CD14-positive monocyte (primary cell): ENCODE measurements at regions not wholly inside any gene's neighbourhood (a gene's known extent, or its start where the extent isn't known, plus 50 kb on each side); places are given as distances from the start of the nearest gene placed in this dataset.

ENCODE experiments used
- DNase-seq, 3 donors: peaks; one replicate each; pipeline ENCODE4 v3.0.0-alpha.2; 2011 to 2022
- H2AFZ ChIP-seq: 2 replicates; pipeline ENCODE4 v1.6.0; 2012; ENCODE audit warnings: mild to moderate bottlenecking, low read depth, low read length, inconsistent platforms; ENCODE audit not compliant: insufficient read depth, poor library complexity, severe bottlenecking
- H3K27ac ChIP-seq, 2 donors: 1 replicate in 1 of 2; 2 replicates in 1 of 2; pipeline ENCODE4 v1.5.1; 2012 to 2013; ENCODE audit warnings: low read length in 2 of 2, control low read depth in 1 of 2, inconsistent platforms in 1 of 2, low read depth in 1 of 2, mild to moderate bottlenecking in 1 of 2
- H3K27me3 ChIP-seq, 2 donors: one replicate each; pipeline versions ENCODE4 v1.6.0 to v1.6.1; 2011 to 2013; ENCODE audit warnings: low read length in 2 of 2; ENCODE audit not compliant: control insufficient read depth in 2 of 2, insufficient read depth in 2 of 2
- H3K36me3 ChIP-seq, 2 donors: replicated peaks in 1 of 2; 1 replicate in 1 of 2; 2 replicates in 1 of 2; pipeline versions ENCODE4 v1.5.1 to v1.6.1; 2012 to 2013; ENCODE audit warnings: low read length in 2 of 2, control low read depth in 1 of 2, inconsistent platforms in 1 of 2, mild to moderate bottlenecking in 1 of 2; ENCODE audit not compliant: insufficient read depth in 2 of 2, control insufficient read depth in 1 of 2
- H3K4me1 ChIP-seq, 2 donors: 1 replicate in 1 of 2; 2 replicates in 1 of 2; pipeline versions ENCODE4 v1.5.1 to v1.6.1; 2012 to 2013; ENCODE audit warnings: low read length in 2 of 2, control low read depth in 1 of 2, inconsistent platforms in 1 of 2, mild to moderate bottlenecking in 1 of 2, moderate library complexity in 1 of 2; ENCODE audit not compliant: insufficient read depth in 2 of 2, control insufficient read depth in 1 of 2
- H3K4me2 ChIP-seq: replicated peaks from 2 replicates; pipeline ENCODE3; 2012; ENCODE audit warnings: low read length, moderate library complexity, mild to moderate bottlenecking; ENCODE audit not compliant: poor library complexity, severe bottlenecking; ENCODE audit errors: extremely low read depth
- H3K4me3 ChIP-seq, 3 experiments: fragments of 200-600 bp in 1 of 3; sonication (generic) in 1 of 3; replicated peaks in 1 of 3; 1 replicate in 2 of 3; 2 replicates in 1 of 3; pipeline ENCODE4 v1.5.1; 2011 to 2013; ENCODE audit warnings: low read length in 3 of 3, mild to moderate bottlenecking in 3 of 3, control low read depth in 2 of 3, low read depth in 2 of 3, inconsistent platforms in 1 of 3, moderate library complexity in 1 of 3
- H3K79me2 ChIP-seq: 2 replicates; pipeline ENCODE4 v1.6.0; 2012; ENCODE audit warnings: mild to moderate bottlenecking, control low read depth, inconsistent platforms, low read length, moderate library complexity; ENCODE audit not compliant: insufficient read depth
- H3K9ac ChIP-seq: 2 replicates; pipeline ENCODE4 v1.6.0; 2017; ENCODE audit warnings: low read length, mild to moderate bottlenecking; ENCODE audit not compliant: insufficient read depth, poor library complexity, severe bottlenecking
- H3K9me3 ChIP-seq, 2 donors: replicated peaks in 1 of 2; 1 replicate in 1 of 2; 2 replicates in 1 of 2; pipeline versions ENCODE4 v1.5.1 to v1.6.1; 2012 to 2013; ENCODE audit warnings: low read length in 2 of 2, control low read depth in 1 of 2; ENCODE audit not compliant: control insufficient read depth in 1 of 2, insufficient read depth in 1 of 2
- H4K20me1 ChIP-seq: 2 replicates; pipeline ENCODE4 v1.6.0; 2012; ENCODE audit warnings: mild to moderate bottlenecking, low read length, control low read depth, moderate library complexity; ENCODE audit not compliant: insufficient read depth
- H3K27ac Mint-ChIP-seq, 7 donors: one replicate each; pipeline ENCODE4 v1.8.0; 2020; ENCODE audit warnings: mild to moderate bottlenecking in 7 of 7, mixed read lengths in 7 of 7, moderate library complexity in 6 of 7, inconsistent platforms in 2 of 7
- H3K27me3 Mint-ChIP-seq, 3 donors: one replicate each; pipeline ENCODE4 v1.8.0; 2021 to 2022; ENCODE audit warnings: low read depth in 3 of 3, mild to moderate bottlenecking in 3 of 3, mixed read lengths in 3 of 3, moderate library complexity in 3 of 3, inconsistent platforms in 1 of 3
- H3K36me3 Mint-ChIP-seq, 2 donors: one replicate each; pipeline ENCODE4 v1.8.0; 2020; ENCODE audit warnings: mixed read lengths in 2 of 2, inconsistent platforms in 1 of 2, mild to moderate bottlenecking in 1 of 2
- H3K4me1 Mint-ChIP-seq: one replicate; pipeline ENCODE4 v1.8.0; 2020; ENCODE audit warnings: mild to moderate bottlenecking, mixed read lengths
- H3K4me3 Mint-ChIP-seq, 2 donors: one replicate each; pipeline ENCODE4 v1.8.0; 2020; ENCODE audit warnings: mild to moderate bottlenecking in 2 of 2, mixed read lengths in 2 of 2, moderate library complexity in 1 of 2
- H3K9me3 Mint-ChIP-seq, 7 donors: one replicate each; pipeline ENCODE4 v1.8.0; 2020 to 2022; ENCODE audit warnings: mixed read lengths in 7 of 7, mild to moderate bottlenecking in 6 of 7, moderate library complexity in 6 of 7, inconsistent platforms in 2 of 7
- WGBS: methylation state at CpG from one replicate; pipeline ENCODE4 v1.1.5; 2013; ENCODE audit warnings: missing lambda C conversion rate; ENCODE audit not compliant: insufficient coverage; 5-methylcytosine and 5-hydroxymethylcytosine counted together
- intact Hi-C, 2 donors: fragments of 100-400 bp; cut with micrococcal nuclease; formaldehyde crosslinking; loops; one replicate each; pipeline versions ENCODE4 v1.15.0 to v1.15.1; 2023
- TF ChIP-seq, protein P1 (sequence below): fragments of 200-600 bp; IDR thresholded peaks from one replicate; pipeline ENCODE4 v1.8.0; 2022; ENCODE audit warnings: antibody characterized with exemption, mild to moderate bottlenecking

DNA sequence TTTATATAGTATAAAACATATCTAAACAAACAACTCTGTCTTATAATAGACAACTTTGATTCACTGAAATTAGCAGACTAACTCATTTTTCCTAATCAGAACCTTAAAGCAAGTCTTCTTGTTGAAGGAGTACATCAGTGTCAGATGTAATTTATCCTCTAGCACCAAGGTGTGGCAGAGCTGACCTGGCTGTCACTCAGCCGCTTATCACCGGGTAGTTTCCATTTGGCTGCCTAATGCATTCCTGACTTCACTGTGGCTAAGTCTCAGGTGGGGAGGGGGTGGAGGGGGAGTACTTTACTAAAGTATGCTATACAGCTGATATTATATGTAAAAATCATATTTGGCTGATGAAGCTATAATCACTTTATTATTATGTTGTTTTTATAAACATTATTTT lies 339.9 kb upstream of the RGS6 start:
- Histone ChIP-seq H4K20me1 (peaks cover 89% of the 10 kb centered on the region), H3K4me2 (no peak overlapping the region), H3K36me3 (peaks cover 0 to 17% of the 10 kb centered on the region in 2 donors), H2AFZ (no peak overlapping the region), H3K79me2 (no peaks in the 10 kb centered on the region), H3K9me3 (no peaks in the 10 kb centered on the region), H3K4me1 (peaks cover 15 to 28% of the 10 kb centered on the region in 2 donors), H3K27ac (no peak overlapping the region), H3K4me3 (no peak overlapping the region), H3K9ac (no peak overlapping the region), H3K27me3 (no peaks in the 10 kb centered on the region)
- H3K36me3 Mint-ChIP-seq, result peaks cover 37 to 42% of the 10 kb centered on the region in 2 donors
- H3K27ac Mint-ChIP-seq, result no peak overlapping the region
- peaks cover 0 to 2% (median 0%) of the 10 kb centered on the region in 7 donors for H3K9me3 Mint-ChIP-seq
- TF ChIP-seq, protein P1, sequence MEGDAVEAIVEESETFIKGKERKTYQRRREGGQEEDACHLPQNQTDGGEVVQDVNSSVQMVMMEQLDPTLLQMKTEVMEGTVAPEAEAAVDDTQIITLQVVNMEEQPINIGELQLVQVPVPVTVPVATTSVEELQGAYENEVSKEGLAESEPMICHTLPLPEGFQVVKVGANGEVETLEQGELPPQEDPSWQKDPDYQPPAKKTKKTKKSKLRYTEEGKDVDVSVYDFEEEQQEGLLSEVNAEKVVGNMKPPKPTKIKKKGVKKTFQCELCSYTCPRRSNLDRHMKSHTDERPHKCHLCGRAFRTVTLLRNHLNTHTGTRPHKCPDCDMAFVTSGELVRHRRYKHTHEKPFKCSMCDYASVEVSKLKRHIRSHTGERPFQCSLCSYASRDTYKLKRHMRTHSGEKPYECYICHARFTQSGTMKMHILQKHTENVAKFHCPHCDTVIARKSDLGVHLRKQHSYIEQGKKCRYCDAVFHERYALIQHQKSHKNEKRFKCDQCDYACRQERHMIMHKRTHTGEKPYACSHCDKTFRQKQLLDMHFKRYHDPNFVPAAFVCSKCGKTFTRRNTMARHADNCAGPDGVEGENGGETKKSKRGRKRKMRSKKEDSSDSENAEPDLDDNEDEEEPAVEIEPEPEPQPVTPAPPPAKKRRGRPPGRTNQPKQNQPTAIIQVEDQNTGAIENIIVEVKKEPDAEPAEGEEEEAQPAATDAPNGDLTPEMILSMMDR, result no peak
- no peak for DNase-seq
- H3K27me3 Mint-ChIP-seq, result peaks cover 0 to 6% (median 4%) of the 10 kb centered on the region in 3 donors
- no peak overlapping the region for H3K4me3 Mint-ChIP-seq
- H3K4me1 Mint-ChIP-seq, result peaks cover 32% of the 10 kb centered on the region
- intact Hi-C loops, result no loop called here
- WGBS, result no CpG with 5 or more reads among the region's 2 CpGs

GRCh38 chr14:71593966-71594365 lies 338.3 kb upstream of the RGS6 start:
- intact Hi-C loops, result no loop called here
- Mint-ChIP-seq H3K36me3 (peaks cover 32 to 41% of the 10 kb centered on the region in 2 donors), H3K9me3 (peaks cover 0 to 3% (median 2%) of the 10 kb centered on the region in 7 donors), H3K27ac (no peak overlapping the region), H3K4me1 (peaks cover 34% of the 10 kb centered on the region), H3K27me3 (peaks cover 0 to 6% (median 4%) of the 10 kb centered on the region in 3 donors), H3K4me3 (no peak overlapping the region)
- Histone ChIP-seq H3K27ac (no peak overlapping the region), H3K4me3 (no peak overlapping the region), H3K9ac (no peak overlapping the region), H2AFZ (no peak overlapping the region), H3K4me1 (peaks cover 19 to 31% of the 10 kb centered on the region in 2 donors), H3K4me2 (no peak overlapping the region), H4K20me1 (peaks cover 93% of the 10 kb centered on the region), H3K27me3 (no peaks in the 10 kb centered on the region), H3K9me3 (no peaks in the 10 kb centered on the region), H3K36me3 (peaks cover 0 to 12% of the 10 kb centered on the region in 2 donors), H3K79me2 (no peaks in the 10 kb centered on the region)
- no CpG with 5 or more reads among the region's 1 CpG for WGBS
- TF ChIP-seq, protein P1, result no peak
- DNase-seq, result no peak
